Spinal cord (tissue), 9 donors: ENCODE measurements at regions not wholly inside any gene's neighbourhood (a gene's known extent, or its start where the extent isn't known, plus 50 kb on each side); places are given as distances from the start of the nearest gene placed in this dataset.

Experiments used
- DNase-seq, 6 donors: peaks; one replicate each; pipeline versions ENCODE4 v3.0.0 to v3.0.0-alpha.2; 2013 to 2015; ENCODE audit warnings: low spot score in 6 of 6, low read depth in 4 of 6
- H3K27ac ChIP-seq: one replicate; pipeline ENCODE4 v1.5.1; 2013; ENCODE audit warnings: low read depth, low read length, control low read depth
- H3K27me3 ChIP-seq: one replicate; pipeline ENCODE4 v1.6.1; 2013; ENCODE audit warnings: low read length; ENCODE audit not compliant: control insufficient read depth, insufficient read depth
- H3K36me3 ChIP-seq: one replicate; pipeline ENCODE4 v1.6.1; 2013; ENCODE audit warnings: low read length; ENCODE audit not compliant: control insufficient read depth, insufficient read depth
- H3K4me1 ChIP-seq: one replicate; pipeline ENCODE4 v1.6.1; 2013; ENCODE audit warnings: low read length; ENCODE audit not compliant: control insufficient read depth, insufficient read depth
- H3K4me3 ChIP-seq: one replicate; pipeline ENCODE4 v1.5.1; 2013; ENCODE audit warnings: low read depth, low read length, control low read depth
- H3K9me3 ChIP-seq: one replicate; pipeline ENCODE4 v1.6.1; 2013; ENCODE audit warnings: low read length; ENCODE audit not compliant: control insufficient read depth, insufficient read depth
- WGBS: methylation state at CpG from one replicate; pipeline ENCODE4 v1.1.5; 2013; ENCODE audit warnings: missing lambda C conversion rate; ENCODE audit not compliant: insufficient coverage; 5-methylcytosine and 5-hydroxymethylcytosine counted together
- donor health status: healthy.

- no peak overlapping the region for H3K27ac ChIP-seq
- H3K27me3 ChIP-seq, result no peaks in the 10 kb centered on the region
- WGBS, result 75% methylated on average over 2 of the region's 2 CpGs
- H3K4me3 ChIP-seq, result no peak overlapping the region
- H3K4me1 ChIP-seq, result no peaks in the 10 kb centered on the region
- no peaks in the 10 kb centered on the region for H3K36me3 ChIP-seq
- H3K9me3 ChIP-seq, result no peaks in the 10 kb centered on the region
- no peak for DNase-seq
Measured at GRCh38 chr22:22830193-22830592, 57.4 kb upstream of the IGLL5 start.

- no peak for DNase-seq
- Histone ChIP-seq H3K36me3 (no peaks in the 10 kb centered on the region), H3K4me1 (no peaks in the 10 kb centered on the region), H3K27me3 (no peaks in the 10 kb centered on the region), H3K27ac (no peak overlapping the region), H3K4me3 (no peak overlapping the region), H3K9me3 (no peaks in the 10 kb centered on the region)
- no CpG with 5 or more reads among the region's 1 CpG for WGBS
Measured at GRCh38 chr22:22830957-22831688, 56.5 kb upstream of the IGLL5 start.

GRCh38 chr22:22833059-22833458 lies 54.6 kb upstream of the IGLL5 start:
- 80% methylated on average over 2 of the region's 3 CpGs for WGBS
- Histone ChIP-seq H3K4me1 (no peaks in the 10 kb centered on the region), H3K4me3 (no peak overlapping the region), H3K36me3 (no peaks in the 10 kb centered on the region), H3K27ac (no peak overlapping the region), H3K27me3 (no peaks in the 10 kb centered on the region), H3K9me3 (no peaks in the 10 kb centered on the region)
- DNase-seq, result no peak

GRCh38 chr22:22833488-22833887 lies 54.1 kb upstream of the IGLL5 start:
- no peaks in the 10 kb centered on the region for H3K9me3 ChIP-seq
- WGBS, result 90% methylated on average over 3 of the region's 4 CpGs
- H3K4me3 ChIP-seq, result no peak overlapping the region
- no peaks in the 10 kb centered on the region for H3K36me3 ChIP-seq
- no peaks in the 10 kb centered on the region for H3K27me3 ChIP-seq
- no peak overlapping the region for H3K27ac ChIP-seq
- H3K4me1 ChIP-seq, result no peaks in the 10 kb centered on the region
- no peak for DNase-seq

DNA sequence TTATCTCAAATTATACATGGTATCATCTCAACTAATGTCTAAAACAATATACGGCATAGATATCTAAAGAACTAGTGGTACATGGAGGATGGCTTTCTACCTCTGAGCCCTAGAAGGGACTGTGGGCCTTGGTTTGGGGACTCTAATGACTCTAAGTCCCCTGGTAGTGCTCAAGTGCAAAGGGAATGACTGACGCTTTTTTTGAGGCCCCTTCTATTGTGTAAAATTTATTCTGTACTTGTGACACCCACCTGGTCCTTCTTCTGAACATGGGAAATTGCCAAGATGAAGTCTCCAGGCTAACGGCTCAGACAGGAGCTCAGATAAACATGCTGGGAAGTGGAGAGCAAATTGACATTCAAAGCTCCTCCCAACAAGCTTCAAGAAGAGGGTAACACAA lies 53.4 kb upstream of the IGLL5 start:
- H3K27me3 ChIP-seq, result no peaks in the 10 kb centered on the region
- WGBS, result 50% methylated on average over 1 of the region's 3 CpGs
- H3K4me1 ChIP-seq, result no peaks in the 10 kb centered on the region

DNA sequence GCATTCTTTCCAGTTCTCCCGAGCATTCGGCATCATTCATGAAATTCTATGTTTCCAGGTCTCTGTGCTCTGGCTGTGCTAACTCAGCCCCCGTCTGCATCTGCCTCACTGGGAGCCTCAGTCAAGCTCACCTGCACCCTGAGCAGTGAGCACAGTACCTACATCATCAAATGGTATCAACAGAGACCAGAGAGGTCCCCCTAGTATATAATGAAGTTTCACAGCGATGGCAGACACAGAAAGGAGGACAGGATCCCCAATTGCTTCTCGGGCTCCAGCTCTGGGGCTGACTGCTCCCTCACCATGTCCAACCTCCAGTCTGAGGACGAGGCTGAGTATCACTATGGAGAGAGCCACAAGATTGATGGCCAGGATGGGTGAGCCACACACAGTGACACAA lies 52.8 kb upstream of the IGLL5 start:
- no peaks in the 10 kb centered on the region for H3K36me3 ChIP-seq
- no peak overlapping the region for H3K27ac ChIP-seq
- H3K27me3 ChIP-seq, result no peaks in the 10 kb centered on the region
- no peaks in the 10 kb centered on the region for H3K4me1 ChIP-seq
- 73% methylated on average over 6 of the region's 6 CpGs for WGBS
- no peaks in the 10 kb centered on the region for H3K9me3 ChIP-seq
- DNase-seq, result no peak
- no peak overlapping the region for H3K4me3 ChIP-seq

More for the DNA sequence above, 53.4 kb upstream of the IGLL5 start:
- Histone ChIP-seq H3K9me3 (no peaks in the 10 kb centered on the region), H3K27ac (no peak overlapping the region), H3K36me3 (no peaks in the 10 kb centered on the region), H3K4me3 (no peak overlapping the region)
- no peak for DNase-seq

- Histone ChIP-seq H3K4me3 (no peak overlapping the region), H3K27me3 (no peaks in the 10 kb centered on the region), H3K36me3 (no peaks in the 10 kb centered on the region), H3K9me3 (no peaks in the 10 kb centered on the region), H3K27ac (no peak overlapping the region), H3K4me1 (no peaks in the 10 kb centered on the region)
- DNase-seq, result no peak
- WGBS, result 100% methylated on average over 1 of the region's 4 CpGs
Measured at GRCh38 chr22:22835242-22835641, 52.4 kb upstream of the IGLL5 start.

DNA sequence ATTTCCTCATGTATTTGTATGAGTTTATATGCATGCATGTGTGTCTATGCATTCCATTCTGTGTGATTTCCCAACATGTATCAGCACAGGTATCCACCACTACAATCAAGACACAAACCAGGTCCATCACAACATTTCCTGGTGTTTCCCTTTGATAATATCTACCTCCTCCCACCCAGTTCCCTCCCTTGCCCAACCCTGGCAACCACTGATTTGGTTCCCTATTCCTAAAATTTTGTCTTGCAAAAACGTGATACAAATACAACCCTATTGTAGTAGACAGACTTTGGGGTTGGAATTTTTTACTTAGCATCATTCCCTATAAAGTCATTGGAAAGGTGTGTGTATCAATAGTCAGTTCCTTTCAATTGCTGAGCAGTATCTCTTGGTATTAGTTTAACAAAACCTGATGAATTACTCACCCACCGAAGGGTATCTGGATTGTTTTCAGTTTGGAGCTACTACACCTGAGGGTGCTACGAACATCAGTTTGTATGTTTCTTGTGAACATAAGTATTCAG lies 51.8 kb upstream of the IGLL5 start:
- Histone ChIP-seq H3K4me1 (no peaks in the 10 kb centered on the region), H3K27me3 (no peaks in the 10 kb centered on the region), H3K27ac (no peak overlapping the region), H3K4me3 (no peak overlapping the region), H3K9me3 (no peaks in the 10 kb centered on the region), H3K36me3 (no peaks in the 10 kb centered on the region)
- no peak for DNase-seq
- no CpG with 5 or more reads among the region's 3 CpGs for WGBS

DNA sequence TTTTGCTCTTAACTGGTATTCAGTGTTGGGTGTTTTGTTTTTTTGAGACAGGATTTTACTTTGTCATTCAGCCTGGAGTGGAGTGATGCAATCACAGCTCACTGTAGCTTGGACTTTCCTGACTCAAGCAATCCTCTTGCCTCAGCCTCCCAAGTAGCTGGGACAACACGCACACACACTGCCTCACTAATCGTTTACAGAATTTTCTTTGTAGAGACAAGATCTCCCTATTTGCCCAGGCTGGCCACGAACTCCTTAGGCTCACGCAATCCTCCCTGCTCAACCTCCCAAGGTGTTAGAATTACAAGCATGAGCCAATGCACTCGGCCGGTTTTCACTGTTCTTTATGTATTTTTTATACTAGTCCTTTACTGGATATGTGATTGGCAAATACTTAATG lies 51.0 kb upstream of the IGLL5 start:
- DNase-seq, result no peak
- Histone ChIP-seq H3K9me3 (no peaks in the 10 kb centered on the region), H3K27me3 (no peaks in the 10 kb centered on the region), H3K36me3 (no peaks in the 10 kb centered on the region), H3K4me3 (no peak overlapping the region), H3K27ac (no peak overlapping the region), H3K4me1 (no peaks in the 10 kb centered on the region)
- 81% methylated on average over 4 of the region's 6 CpGs for WGBS
